Trophoblast cell (in vitro differentiated cells and primary cell): ENCODE measurements at regions not wholly inside any gene's neighbourhood (a gene's known extent, or its start where the extent isn't known, plus 50 kb on each side); places are given as distances from the start of the nearest gene placed in this dataset.

Experiments
- DNase-seq, 2 donors: peaks; one replicate each; pipeline ENCODE4 v3.0.0-alpha.2; 2016
- H2AFZ ChIP-seq: 2 replicates; pipeline ENCODE4 v1.6.1; 2013; ENCODE audit warnings: low read length, moderate library complexity, mild to moderate bottlenecking; ENCODE audit not compliant: insufficient read depth, poor library complexity
- H2AK5ac ChIP-seq: 2 replicates; pipeline ENCODE4 v1.6.1; 2013; ENCODE audit warnings: mild to moderate bottlenecking, low read length
- H2BK120ac ChIP-seq: 2 replicates; pipeline ENCODE4 v1.6.1; 2013; ENCODE audit warnings: low read length, mild to moderate bottlenecking, moderate library complexity; ENCODE audit not compliant: insufficient read depth, poor library complexity
- H2BK12ac ChIP-seq: 2 replicates; pipeline ENCODE4 v1.6.1; 2013; ENCODE audit warnings: mild to moderate bottlenecking, low read length, moderate library complexity
- H2BK5ac ChIP-seq: 2 replicates; pipeline ENCODE4 v1.6.1; 2013; ENCODE audit warnings: low read length, low read depth, moderate library complexity, mild to moderate bottlenecking; ENCODE audit not compliant: poor library complexity
- H3K14ac ChIP-seq: 2 replicates; pipeline ENCODE4 v1.6.1; 2013; ENCODE audit warnings: mild to moderate bottlenecking, low read length
- H3K18ac ChIP-seq: 2 replicates; pipeline ENCODE4 v1.6.1; 2013; ENCODE audit warnings: mild to moderate bottlenecking, low read length
- H3K23ac ChIP-seq: 2 replicates; pipeline ENCODE4 v1.6.1; 2013; ENCODE audit warnings: low read length
- H3K27ac ChIP-seq: 2 replicates; pipeline ENCODE4 v1.5.1; 2013; ENCODE audit warnings: low read depth, mild to moderate bottlenecking, inconsistent platforms, low read length, moderate library complexity
- H3K27me3 ChIP-seq: 2 replicates; pipeline ENCODE4 v1.6.1; 2013; ENCODE audit warnings: inconsistent platforms, mild to moderate bottlenecking, low read length, moderate library complexity; ENCODE audit not compliant: insufficient read depth
- H3K36me3 ChIP-seq, 2 experiments: 1 replicate in 1 of 2; 2 replicates in 1 of 2; pipeline ENCODE4 v1.6.1; 2013; ENCODE audit warnings: low read length in 2 of 2, mild to moderate bottlenecking in 2 of 2, moderate library complexity in 1 of 2; ENCODE audit not compliant: insufficient read depth in 2 of 2, control insufficient read depth in 1 of 2
- H3K4ac ChIP-seq: 2 replicates; pipeline ENCODE4 v1.6.1; 2013; ENCODE audit warnings: low read depth, mild to moderate bottlenecking, low read length, moderate library complexity
- H3K4me1 ChIP-seq, 2 experiments: 1 replicate in 1 of 2; 2 replicates in 1 of 2; pipeline ENCODE4 v1.6.1; 2013; ENCODE audit warnings: low read length in 2 of 2, mild to moderate bottlenecking in 2 of 2, moderate library complexity in 1 of 2; ENCODE audit not compliant: insufficient read depth in 2 of 2, control insufficient read depth in 1 of 2
- H3K4me2 ChIP-seq: 2 replicates; pipeline ENCODE4 v1.6.1; 2013; ENCODE audit warnings: inconsistent platforms, mild to moderate bottlenecking, low read length, moderate library complexity
- H3K4me3 ChIP-seq: 2 replicates; pipeline ENCODE4 v1.5.1; 2013; ENCODE audit warnings: mild to moderate bottlenecking, low read depth, low read length, inconsistent platforms
- H3K79me1 ChIP-seq: one replicate; pipeline ENCODE4 v1.6.1; 2013; ENCODE audit warnings: low read length
- H3K79me2 ChIP-seq: 2 replicates; pipeline ENCODE4 v1.6.1; 2013; ENCODE audit warnings: low read length, mild to moderate bottlenecking; ENCODE audit not compliant: control insufficient read depth, insufficient read depth, poor library complexity
- H3K9ac ChIP-seq: 2 replicates; pipeline ENCODE4 v1.6.1; 2013; ENCODE audit warnings: mild to moderate bottlenecking, low read length
- H3K9me3 ChIP-seq: 2 replicates; pipeline ENCODE4 v1.6.1; 2013; ENCODE audit warnings: low read depth, mild to moderate bottlenecking, control low read depth, inconsistent platforms, low read length; ENCODE audit not compliant: insufficient read depth
- H4K12ac ChIP-seq: 2 replicates; pipeline ENCODE4 v1.6.1; 2013; ENCODE audit warnings: low read depth, mild to moderate bottlenecking, low read length, moderate library complexity
- H4K8ac ChIP-seq: 2 replicates; pipeline ENCODE4 v1.6.1; 2013; ENCODE audit warnings: low read depth, mild to moderate bottlenecking, low read length, moderate library complexity
- H4K91ac ChIP-seq: one replicate; pipeline ENCODE4 v1.6.1; 2013; ENCODE audit warnings: low read depth, mild to moderate bottlenecking, low read length, moderate library complexity
- WGBS: extraction: QIAGEN DNeasy Blood & Tissue Kit; methylation state at CpG from one replicate; pipeline ENCODE4 v1.1.7; 2013; ENCODE audit warnings: missing lambda C conversion rate; ENCODE audit not compliant: insufficient read length, insufficient coverage; ENCODE audit errors: extremely low coverage; 5-methylcytosine and 5-hydroxymethylcytosine counted together

DNA sequence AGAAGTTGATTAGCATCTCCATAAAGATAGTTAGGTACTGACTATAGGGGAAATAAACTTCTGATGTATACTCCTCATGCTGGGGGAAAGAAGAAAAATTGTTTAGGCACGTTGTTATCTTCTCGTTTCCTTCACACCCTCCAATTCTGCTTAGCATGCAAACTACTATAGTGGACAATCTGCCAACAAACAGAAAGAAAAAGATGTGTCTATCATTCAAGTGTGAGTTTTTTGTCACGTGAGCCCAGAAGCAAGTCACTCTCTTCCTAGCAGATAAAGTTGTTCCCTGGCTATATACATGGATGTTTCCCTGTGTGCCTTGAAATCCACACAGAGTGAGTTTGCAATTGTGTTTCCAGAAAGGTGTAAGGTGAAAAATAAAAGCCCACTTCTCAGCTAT, 318.4 kb downstream of the CWC27 start:
- peak overlapping the region; percentile 28 for H3K27ac ChIP-seq
- H3K23ac ChIP-seq = no peak overlapping the region
- H3K4me3 ChIP-seq = no peak overlapping the region
- no peaks in the 10 kb centered on the region for H3K79me2 ChIP-seq
- no peak overlapping the region for H4K12ac ChIP-seq
- H3K4ac ChIP-seq = no peak overlapping the region
- no peaks in the 10 kb centered on the region for H3K9me3 ChIP-seq
- no peak overlapping the region for H4K91ac ChIP-seq
- no CpG with 5 or more reads among the region's 3 CpGs for WGBS
- H3K36me3 ChIP-seq = no peaks in the 10 kb centered on the region
- no peak overlapping the region for H3K4me2 ChIP-seq
- H3K9ac ChIP-seq = no peak overlapping the region
- DNase-seq = no peak
- H3K79me1 ChIP-seq = peaks cover 33% of the 10 kb centered on the region
- peaks cover 0 to 3% of the 10 kb centered on the region in 2 experiments for H3K4me1 ChIP-seq
- no peaks in the 10 kb centered on the region for H3K27me3 ChIP-seq
- no peak overlapping the region for H3K14ac ChIP-seq
- peak overlapping the region; percentile 39 for H4K8ac ChIP-seq
- no peak overlapping the region for H2AFZ ChIP-seq
- H3K18ac ChIP-seq = no peak overlapping the region
- H2BK5ac ChIP-seq = peak overlapping the region; percentile 77
- peak overlapping the region; percentile 83 for H2BK120ac ChIP-seq
- no peak overlapping the region for H2AK5ac ChIP-seq
- H2BK12ac ChIP-seq = peak overlapping the region; percentile 24

DNA sequence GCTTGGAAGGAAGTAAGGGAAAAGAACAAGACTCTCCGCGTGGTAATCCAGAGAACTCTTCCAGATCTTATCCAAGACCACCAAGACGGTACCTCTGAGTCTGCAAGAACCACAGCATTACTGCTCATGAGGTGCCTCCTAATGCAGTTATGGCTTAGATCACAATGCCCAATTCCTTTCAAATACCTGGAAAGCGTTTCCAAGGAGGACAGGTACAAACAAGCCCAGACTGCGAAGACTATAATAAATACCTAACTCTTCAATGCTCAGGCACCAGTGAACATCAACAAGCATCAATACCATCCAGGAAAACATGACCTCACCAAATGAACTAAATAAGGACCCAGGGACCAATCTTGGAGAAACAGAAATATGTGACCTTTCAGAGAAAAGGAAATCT, 325.5 kb downstream of the CWC27 start:
- Histone ChIP-seq H2BK120ac (peak overlapping the region; percentile 67), H3K9ac (no peak overlapping the region), H2BK12ac (no peak overlapping the region), H3K36me3 (no peaks in the 10 kb centered on the region), H3K4me3 (no peak overlapping the region), H3K23ac (no peak overlapping the region), H3K79me2 (no peaks in the 10 kb centered on the region), H3K4me2 (no peak overlapping the region), H4K8ac (no peak overlapping the region), H4K12ac (no peak overlapping the region), H3K4ac (no peak overlapping the region), H2BK5ac (no peak overlapping the region), H3K9me3 (no peaks in the 10 kb centered on the region), H4K91ac (peak overlapping the region; percentile 76), H2AFZ (no peak overlapping the region), H3K27ac (no peak overlapping the region), H3K79me1 (peaks cover 17% of the 10 kb centered on the region), H3K14ac (no peak overlapping the region), H3K27me3 (no peaks in the 10 kb centered on the region), H3K4me1 (peaks cover 6 to 11% of the 10 kb centered on the region in 2 experiments), H2AK5ac (no peak overlapping the region), H3K18ac (no peak overlapping the region)
- no peak for DNase-seq
- no CpG with 5 or more reads among the region's 5 CpGs for WGBS

DNA sequence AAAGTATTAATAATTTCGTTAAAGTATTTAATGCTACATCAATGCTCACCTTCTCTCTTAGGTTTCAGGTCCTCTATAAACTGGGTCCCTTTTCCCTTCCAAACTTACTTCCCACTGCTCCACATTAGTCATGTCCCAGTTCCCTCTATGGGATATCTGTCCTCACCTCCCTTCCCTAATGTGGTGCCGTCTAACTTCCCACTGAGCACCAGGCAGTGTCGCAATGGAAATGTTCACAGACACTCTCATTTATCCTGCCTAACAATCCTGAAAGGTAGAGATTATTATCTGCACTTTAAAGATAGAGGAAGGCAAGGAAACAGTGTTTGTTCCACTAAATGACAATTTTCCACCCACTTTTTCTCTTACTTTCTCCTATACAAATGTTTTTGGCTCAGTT, 329.7 kb downstream of the CWC27 start:
- H2AFZ ChIP-seq = no peak overlapping the region
- H4K8ac ChIP-seq = peak overlapping the region; percentile 22
- H4K91ac ChIP-seq = peak overlapping the region; percentile 32
- peaks cover 4% of the 10 kb centered on the region for H3K79me2 ChIP-seq
- H3K27me3 ChIP-seq = no peaks in the 10 kb centered on the region
- peak in 1 of 2 donors; percentile 24 for DNase-seq
- no peak overlapping the region for H3K4me2 ChIP-seq
- WGBS = no CpG with 5 or more reads among the region's 3 CpGs
- peak overlapping the region; percentile 72 for H2BK12ac ChIP-seq
- H3K4ac ChIP-seq = no peak overlapping the region
- peak overlapping the region; percentile 76 for H3K27ac ChIP-seq
- H3K14ac ChIP-seq = no peak overlapping the region
- H2AK5ac ChIP-seq = no peak overlapping the region
- no peak overlapping the region for H4K12ac ChIP-seq
- H3K79me1 ChIP-seq = peaks cover 35% of the 10 kb centered on the region
- peak overlapping the region; percentile 88 for H2BK120ac ChIP-seq
- H3K4me3 ChIP-seq = no peak overlapping the region
- H3K9ac ChIP-seq = no peak overlapping the region
- peak overlapping the region; percentile 32 for H2BK5ac ChIP-seq
- H3K9me3 ChIP-seq = no peaks in the 10 kb centered on the region
- H3K23ac ChIP-seq = no peak overlapping the region
- H3K18ac ChIP-seq = no peak overlapping the region
- no peaks in the 10 kb centered on the region for H3K36me3 ChIP-seq
- H3K4me1 ChIP-seq = peaks cover 19 to 22% of the 10 kb centered on the region in 2 experiments
